GM19238 (cell line): ENCODE measurements at regions not wholly inside any gene's neighbourhood (a gene's known extent, or its start where the extent isn't known, plus 50 kb on each side); places are given as distances from the start of the nearest gene placed in this dataset.
"Not testable (repeated sequence)": the region's sequence is repeated elsewhere in the genome, so short reads cannot be mapped to it uniquely, and the experiment has no call there.

Source experiments
- DNase-seq: peaks from one replicate; pipeline ENCODE4 v3.0.0; 2011; ENCODE audit warnings: low spot score; ENCODE audit not compliant: insufficient read length

DNA sequence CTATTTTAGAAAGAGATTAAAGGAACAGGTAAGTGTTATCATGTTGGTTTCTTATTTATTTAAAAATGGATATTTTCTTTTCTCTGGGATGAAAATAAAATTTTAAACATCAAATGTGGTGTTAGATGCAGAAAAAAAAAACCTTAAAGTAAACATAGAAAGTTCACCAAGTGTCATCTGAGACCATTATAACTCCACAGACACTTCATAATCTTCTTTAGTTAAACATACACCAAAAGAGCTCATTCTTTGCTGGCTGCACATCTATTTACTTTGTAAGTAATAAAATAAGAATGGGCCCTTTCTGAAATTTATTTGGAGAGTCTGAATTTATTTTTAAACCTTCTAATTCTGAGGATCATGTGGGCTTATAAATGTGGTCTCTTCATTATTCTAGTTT, 460.7 kb upstream of the CTSO start:
- no peak for DNase-seq

DNA sequence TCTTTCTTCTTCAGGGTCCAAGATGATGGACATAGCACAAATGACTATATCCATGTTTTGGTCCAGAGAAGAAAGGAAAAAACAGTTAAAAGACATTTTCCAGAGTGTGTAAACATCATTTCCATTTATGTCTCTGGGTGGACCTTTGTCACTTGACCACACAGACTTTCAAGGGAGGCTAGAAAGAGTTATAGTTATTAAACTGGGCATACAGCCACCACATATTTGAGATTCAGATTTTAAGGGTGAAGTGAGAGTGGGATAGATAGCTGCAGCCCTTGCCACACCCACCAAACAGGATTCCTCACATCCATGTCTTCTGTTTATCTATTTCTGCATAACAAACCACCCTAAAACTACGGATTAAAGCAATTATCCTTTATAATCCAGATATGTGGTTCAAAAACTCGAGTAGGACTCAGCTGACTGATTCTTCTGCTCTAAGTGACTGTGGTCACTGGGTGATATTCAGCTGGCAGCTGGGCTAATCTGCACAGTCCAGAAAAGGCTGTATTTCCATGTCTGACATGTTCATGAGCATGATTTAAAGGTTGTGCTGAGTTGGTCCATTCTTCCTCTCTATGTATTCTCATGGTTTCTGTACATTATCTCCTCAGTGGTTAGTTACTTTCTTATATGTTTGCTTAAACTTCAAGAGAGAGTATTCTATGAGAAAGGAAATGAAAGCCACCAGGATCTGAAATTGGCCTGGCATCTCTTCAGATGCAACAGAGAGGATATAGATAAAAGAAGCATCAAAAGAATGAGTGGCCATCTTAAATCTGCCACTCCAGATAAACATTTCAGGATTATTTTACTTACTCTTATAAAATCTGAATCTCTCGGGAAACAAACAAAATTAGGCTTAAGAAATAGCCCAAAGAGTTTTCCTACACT, 459.8 kb upstream of the CTSO start:
- no peak for DNase-seq

DNA sequence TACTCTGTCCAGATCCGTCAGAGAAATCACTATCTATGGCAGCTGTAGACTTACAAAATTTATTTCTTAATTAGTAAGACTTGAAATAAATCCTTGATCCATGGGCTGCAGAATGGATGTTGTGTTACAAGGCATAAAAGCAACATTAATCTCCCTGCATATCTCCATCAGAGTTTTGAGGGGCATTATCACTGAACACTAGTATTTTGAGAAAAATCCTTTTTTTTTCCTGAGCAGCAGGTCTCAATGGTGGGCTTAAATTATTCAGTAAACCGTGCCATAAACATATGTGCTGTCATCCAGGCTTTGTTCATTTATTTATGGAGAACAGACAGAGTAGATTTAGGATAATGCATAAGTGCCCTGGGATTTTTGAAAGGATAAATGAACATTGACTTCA, 457.9 kb upstream of the CTSO start:
- no peak for DNase-seq

DNA sequence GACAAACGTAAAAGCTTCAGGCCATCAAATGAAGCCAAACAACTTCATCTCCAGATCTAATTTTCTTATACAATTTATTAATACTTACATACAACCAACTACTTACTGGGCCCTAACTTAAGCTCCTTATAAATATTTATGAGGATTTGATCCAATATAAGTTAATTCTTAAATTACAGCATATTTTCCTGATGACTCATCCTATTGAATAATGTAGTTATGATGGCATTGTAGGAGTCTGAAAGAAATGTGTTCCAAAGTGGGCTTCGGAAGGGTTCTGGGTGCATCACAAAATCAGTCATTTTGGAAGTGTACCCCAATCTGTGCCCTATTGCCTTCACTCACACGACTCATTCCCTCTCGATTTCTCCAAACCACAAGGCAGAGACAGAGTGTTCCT, 455.1 kb upstream of the CTSO start:
- DNase-seq: no peak

DNA sequence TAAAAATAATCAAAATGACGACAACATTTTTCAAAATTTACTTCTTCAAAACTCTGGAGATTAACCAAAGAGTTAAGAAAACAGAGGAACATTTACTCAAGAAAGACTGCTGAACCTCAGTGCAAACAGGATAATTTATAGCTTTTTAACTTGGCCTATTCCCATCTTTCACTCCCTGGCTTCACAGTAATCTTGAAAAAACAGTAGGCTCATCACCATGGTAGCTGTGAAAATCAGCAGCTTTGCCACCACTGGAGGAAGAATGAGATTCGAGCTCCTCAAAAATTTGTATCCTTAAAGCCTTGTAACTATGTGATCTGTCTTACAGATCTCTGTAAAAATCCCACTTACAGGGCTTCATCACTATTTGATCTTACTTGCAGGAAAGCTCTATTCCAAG, 447.7 kb upstream of the CTSO start:
- no peak for DNase-seq

DNA sequence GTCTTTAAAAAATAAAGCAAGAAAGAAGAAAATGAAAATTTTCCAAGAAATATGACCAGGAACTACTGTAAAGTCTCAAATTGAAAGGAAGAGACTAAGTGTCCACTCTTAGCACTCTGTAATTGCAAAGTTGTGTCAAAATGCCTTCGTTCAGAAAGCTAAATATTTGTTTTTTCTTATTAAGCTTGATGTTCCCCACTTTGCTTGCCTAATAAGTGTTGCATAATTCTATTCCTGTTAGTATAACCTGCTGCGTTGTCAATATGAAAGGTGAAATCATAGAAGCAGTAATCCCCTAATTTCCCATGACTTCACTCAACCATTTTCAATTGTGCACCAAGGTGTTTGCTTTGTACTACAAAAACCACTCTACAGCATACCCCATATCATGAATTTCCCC, 442.9 kb upstream of the CTSO start:
- no peak for DNase-seq

DNA sequence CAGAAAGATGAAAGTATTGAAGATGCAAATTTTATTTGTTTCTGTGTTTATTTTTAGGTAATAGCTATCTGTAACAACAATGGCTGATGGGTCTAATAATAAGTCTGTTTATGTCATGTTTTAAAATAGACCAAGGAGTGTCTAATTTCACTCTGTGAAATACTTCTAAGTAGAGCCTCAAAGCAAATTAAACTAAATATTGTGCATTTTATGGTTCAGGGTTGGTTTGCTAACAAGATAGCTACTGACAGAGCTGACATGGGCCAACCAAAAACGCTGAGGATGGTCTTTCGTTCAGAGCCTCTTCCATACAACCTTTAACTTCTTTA, 437.6 kb upstream of the CTSO start:
- no peak for DNase-seq

DNA sequence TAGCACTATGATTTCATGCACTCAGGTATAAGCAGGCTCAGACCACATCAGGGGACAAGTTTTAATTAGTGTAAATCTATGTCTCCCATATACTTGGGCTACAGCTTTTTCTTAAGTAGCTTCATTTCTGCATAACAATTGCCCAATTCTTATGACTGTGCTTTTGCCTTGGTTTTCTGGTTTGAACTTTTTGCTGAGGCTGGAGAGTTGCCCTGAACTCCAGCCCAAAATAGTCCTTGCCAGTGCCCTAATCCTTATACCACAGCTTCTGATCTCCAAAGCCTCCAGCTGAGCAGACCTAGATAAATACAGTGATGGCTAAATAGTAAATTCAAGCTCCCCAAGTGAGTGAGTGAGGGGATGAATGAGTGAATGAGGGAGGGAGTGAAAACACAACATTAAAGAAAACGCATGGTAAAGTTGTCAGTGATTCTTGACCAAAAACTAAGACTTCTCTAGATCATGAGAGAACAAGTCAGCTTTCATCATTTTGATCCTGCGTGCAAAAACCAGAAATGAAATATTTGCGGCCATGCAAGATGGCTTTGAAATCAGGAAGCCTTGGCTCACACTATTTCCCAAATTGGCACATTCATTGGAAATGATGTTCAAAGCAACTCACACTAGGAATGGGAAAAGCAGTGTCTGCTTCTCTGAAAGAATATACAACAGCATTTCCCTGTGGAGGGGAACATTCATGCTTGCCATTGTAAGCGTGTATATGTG, 437.1 kb upstream of the CTSO start:
- no peak for DNase-seq

DNA sequence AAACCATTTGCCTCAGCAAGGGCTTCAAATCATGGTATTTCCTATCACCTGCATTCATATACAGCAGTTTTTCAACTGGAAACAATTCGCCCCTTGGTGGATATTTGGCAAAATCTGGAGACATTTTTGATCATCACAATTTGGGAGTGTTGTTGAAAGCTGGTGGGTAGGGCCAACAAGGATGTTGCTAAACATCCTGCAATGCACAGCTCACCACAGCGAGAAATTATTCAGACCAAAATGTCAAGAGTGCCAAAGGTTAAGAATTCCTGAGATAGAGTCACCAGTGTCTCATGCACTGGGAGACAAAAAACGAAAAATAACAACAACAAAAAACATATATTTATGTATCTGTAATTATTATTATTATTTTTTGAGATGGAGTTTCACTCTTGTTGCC, 435.2 kb upstream of the CTSO start:
- DNase-seq: no peak

DNA sequence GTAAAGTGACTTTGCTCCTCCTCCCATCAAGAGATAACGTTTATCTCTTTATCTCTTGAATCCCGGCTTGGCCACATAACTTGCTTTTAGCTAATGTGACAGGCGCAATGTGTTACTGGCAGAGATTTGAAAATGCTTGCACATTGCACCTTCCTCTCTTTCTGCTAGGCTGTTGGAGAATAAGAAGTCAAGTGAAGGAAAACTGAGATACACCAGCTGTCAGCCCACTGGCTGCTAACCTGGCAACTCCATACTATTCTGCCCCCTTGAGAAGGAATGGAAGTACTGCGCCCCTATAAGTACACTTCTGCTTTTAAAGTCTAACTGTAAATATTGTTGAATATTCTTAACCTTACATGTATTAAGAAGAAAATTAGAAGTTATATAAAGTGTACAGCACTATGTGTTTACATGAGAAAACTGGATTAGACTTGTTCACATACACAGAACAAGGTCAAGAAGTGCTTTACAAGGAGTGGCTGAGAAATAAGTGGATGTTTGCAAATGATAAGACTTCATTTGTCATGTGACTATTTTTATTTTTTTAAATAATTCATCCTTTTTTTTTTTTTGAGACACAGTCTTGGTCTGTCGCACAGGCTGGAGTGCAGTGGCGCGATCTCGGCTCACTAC, 424.5 kb upstream of the CTSO start:
- peak; percentile 1 for DNase-seq

DNA sequence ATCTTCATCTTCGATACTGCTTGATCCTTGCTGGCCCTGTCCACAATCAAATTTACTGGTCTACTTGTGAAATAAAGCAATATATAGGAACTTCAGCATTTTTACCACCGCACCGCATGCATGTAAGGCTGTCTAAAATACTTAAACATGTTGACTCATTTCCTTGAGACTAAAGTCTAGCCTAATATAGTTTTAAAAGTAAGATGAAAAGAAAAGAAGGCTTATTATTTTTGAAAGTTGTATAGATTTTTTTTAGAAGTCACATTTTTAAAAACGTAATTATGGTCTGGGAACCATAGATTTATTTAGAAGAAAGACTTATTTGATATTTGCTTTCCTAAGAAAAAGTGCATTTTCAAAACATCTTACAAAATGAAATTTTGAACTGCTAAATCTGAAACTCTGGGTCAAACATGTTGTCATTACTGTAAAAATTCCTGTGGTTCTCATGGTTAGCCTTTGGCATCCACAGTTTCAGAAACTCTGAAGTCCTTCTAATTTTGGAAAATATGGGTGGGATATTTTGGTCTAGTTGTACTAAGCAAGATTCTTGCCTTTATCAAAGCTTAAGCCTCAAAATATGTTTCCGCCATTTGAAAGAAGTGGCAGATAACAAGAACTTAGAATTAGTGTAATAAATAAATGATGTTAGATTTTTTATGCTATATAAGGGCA, 423.5 kb upstream of the CTSO start:
- DNase-seq: no peak

DNA sequence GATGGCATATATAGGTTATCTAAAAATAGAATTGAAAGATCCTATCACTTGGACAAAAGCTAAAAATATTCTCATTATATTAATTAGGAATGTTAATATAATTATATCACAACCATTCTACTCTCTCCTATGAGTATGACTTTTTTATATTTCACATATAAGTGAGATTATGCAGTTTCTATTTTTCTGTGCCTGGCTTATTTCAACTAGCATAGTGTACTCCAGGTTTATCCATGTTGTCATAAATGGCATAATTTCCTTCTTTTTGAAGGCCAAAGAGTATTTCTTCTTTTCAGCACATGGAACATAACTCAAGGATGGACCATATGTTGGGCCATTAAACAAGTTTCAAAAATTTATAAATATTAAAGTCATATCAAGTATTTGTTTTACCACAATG, 421.2 kb upstream of the CTSO start:
- no peak for DNase-seq

DNA sequence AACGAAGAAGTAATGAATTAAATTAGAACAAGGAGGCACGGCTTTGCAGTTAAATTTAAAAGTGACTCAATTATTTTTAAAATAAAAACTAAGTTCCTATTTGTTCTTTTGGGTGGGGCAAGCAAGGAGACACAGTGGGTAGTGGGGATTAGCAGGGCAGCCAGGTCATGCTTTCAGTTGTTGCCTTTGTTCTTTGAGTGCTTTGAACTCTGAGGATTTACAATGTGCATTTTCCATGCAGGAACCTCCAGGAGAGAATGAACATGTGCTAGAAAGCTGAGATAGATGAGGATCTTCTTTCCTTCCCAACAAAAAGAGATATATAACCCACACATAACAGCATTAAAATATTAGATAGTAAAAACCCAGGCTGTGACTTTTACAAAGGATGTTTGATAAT, 420.4 kb upstream of the CTSO start:
- no peak for DNase-seq

DNA sequence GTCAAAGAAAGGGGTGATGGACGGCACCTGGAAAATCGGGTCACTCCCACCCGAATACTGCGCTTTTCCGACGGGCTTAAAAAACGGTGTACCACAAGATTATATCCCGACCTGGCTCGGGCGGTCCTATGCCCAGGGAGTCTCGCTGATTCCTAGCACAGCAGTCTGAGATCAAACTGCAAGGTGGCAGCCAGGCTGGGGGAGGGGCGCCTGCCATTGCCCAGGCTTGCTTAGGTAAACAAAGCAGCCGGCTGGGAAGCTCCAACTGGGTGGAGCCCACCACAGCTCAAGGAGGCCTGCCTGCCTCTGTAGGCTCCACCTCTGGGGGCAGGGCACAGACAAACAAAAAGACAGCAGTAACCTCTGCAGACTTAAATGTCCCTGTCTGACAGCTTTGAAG, 413.8 kb upstream of the CTSO start:
- not testable (repeated sequence) for DNase-seq

DNA sequence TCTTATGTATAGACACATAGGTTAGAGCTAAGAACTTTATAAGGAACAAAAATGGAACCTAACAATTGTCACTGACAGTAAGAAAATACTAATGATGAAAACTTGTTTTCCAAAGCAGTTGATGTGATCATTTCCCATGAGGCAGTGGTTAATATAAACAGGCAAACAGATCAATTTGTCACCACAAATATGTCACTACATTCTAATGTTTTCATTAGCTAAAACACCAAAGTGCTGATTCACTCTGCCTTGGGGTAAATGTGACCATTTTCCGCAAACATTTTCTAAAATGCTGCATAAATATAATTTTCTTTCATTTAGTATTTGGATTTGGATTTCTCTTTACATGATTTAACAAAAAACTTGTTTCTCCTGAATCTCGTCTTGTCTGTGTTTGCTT, 408.9 kb upstream of the CTSO start:
- DNase-seq: no peak

DNA sequence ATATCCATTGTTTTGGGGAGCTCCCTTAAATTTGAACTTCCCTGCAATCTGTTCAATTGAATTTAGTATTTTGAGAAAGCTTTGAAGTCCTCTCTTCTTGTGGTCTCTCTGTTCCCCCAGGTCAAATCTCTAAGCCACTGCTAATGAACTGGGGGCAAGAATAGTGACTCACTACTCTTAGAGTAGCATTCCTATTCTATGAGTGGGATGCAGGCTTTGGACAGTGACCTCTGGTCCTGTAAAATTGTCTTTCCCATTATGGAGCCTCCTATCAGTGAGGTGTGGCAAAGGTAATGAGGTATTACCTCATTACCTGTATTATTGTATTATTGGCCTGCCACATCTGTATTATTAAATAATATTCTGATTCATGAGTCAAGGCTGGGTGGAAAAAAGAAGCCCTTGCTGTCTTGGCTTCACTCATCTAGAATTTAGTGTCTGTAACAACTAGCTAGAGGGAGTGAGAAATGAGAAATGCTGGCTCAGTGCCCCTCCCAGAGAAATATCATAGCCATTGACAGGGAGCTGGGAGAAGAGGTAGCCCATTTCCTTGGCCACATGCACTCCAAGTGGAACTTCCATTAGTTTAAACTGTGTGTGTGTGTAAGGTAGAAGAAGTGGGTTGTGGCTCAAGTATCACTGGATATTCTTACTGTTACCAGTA, 393.9 kb upstream of the CTSO start:
- DNase-seq: no peak

DNA sequence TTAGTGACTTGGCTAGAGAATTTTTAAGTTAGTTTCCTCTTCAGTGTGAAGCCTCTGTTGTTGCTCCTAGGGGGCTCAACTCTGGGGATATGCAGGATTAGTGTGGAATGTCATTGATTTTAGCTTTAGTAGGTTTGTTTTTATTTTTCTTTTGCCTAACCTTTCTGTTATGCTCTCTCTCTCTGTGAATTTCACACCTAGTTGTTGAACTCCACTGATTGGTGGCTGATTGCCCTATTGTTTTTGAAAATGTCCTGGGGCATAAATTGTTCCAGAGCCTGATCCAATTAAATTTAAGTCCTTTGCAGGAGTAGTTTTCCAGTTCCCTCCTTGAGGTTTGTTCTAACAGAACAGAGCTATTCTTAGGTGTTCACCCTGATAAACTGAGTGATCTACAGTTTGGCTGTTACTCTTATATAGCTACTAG, 393.3 kb upstream of the CTSO start:
- DNase-seq: no peak

DNA sequence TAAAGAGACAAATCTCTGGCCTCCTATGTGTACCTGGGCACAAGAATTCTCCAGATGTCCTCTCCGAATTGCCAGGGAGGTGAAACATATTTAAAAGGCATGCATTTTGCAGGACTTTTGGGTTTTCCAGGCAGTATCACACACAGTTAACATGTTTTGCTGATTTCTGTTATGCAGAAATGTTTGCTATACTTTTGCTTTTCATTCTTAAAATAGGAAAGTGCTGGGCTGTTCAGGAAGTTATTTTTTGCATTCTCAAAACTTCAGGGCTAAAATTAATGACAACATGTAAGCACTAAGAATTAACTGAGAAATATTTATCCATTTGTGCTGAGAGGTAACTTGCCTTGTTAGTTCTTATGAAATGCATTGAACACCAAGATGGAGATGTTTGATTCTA, 390.7 kb upstream of the CTSO start:
- DNase-seq: no peak

DNA sequence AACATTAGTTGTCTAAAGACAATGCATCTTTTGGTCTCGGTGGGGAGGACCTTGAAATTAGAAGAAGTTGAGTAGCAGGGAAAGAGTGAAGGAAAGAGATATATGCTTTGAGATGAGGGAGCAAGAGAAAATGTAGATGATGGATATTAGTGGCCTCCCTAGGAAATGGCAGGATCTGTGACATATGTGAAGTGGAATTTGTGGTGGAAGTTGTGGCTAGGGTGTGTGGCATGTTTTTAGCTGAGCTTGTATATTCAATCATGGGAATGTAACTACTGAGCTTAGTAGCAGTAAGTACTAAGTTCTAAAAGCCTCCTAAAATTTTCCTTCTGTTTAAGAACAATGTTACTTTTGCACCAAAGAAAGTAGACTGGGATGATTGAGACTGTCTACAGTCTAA, 382.8 kb upstream of the CTSO start:
- no peak for DNase-seq

DNA sequence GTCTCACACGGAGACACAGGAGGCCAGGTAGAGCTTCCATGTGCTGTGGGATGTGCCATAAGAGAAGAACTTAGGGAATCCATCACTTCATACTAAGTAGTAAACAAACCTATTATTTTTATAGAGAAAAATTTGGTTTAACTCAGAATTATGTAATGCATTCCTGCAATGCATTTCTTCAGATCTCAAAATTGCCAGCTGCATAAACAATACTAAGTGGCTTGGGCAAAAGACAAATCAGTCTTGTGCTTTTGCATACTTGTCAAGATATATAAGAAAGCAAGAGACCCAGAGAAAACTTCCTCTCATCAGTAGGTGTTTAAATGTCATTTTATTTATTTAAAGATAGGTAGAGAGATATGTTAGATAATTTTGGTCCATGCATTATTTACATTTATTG, 382.1 kb upstream of the CTSO start:
- no peak for DNase-seq

DNA sequence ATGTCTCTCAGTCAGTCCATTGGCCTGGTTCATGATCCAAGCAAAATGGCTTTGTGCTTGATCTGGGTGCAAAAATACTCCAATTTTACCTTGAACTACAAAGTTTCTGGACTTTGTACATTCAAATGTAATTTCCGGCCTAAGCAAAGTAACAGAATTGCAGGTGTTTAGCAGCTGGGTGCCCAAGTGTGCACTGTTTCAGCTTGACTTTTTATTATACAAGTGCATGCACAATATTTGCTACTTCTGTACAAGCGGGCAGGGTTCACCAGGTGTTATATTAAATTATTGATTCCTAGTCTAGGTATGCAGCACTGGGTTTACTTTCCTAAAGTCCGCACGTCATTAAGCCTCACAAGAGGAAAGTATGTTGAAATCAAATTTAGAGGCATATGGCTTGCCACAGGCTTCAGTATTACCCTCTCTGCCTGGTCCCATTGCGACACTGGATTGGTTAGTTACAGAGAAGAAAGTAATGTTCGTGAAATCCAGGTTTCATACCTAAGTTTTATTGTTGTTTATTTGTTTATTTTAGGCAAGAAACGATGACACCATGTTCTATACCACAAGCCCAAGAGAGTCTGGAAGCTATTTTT, 376.9 kb upstream of the CTSO start:
- no peak for DNase-seq
